WTC11 (cell line): ENCODE measurements at regions not wholly inside any gene's neighbourhood (a gene's known extent, or its start where the extent isn't known, plus 50 kb on each side); places are given as distances from the start of the nearest gene placed in this dataset.

Source experiments
- ATF3 ChIP-seq: sonication (generic); formaldehyde crosslinking; conservative IDR thresholded peaks from 2 replicates; pipeline ENCODE4 v1.8.1; 2022; ENCODE audit warnings: mild to moderate bottlenecking, missing genetic modification reagents
- CTCF ChIP-seq: fragments of 200-600 bp; IDR thresholded peaks from 2 replicates; pipeline ENCODE4 v1.8.0; 2022; ENCODE audit warnings: antibody characterized with exemption
- NR2C2 ChIP-seq: sonication (generic); formaldehyde crosslinking; IDR thresholded peaks from 2 replicates; pipeline ENCODE4 v1.8.0; 2022; ENCODE audit warnings: mild to moderate bottlenecking, missing genetic modification reagents
- ZNF425 ChIP-seq: fragments of 250-450 bp; sonication (Bioruptor Pico); conservative IDR thresholded peaks from 2 replicates; pipeline ENCODE4 v1.9.0; 2021; ENCODE audit warnings: mild to moderate bottlenecking

GRCh38 chr3:23754215-23754614 lies 51.5 kb upstream of the UBE2E1 start:
- no peak for TF ChIP-seq ATF3 (CRISPR knock-in tag)
- no peak for TF ChIP-seq CTCF
- no peak for TF ChIP-seq ZNF425
- no peak for TF ChIP-seq NR2C2 (CRISPR knock-in tag)
